IPS-11a (cell line): ENCODE measurements at regions not wholly inside any gene's neighbourhood (a gene's known extent, or its start where the extent isn't known, plus 50 kb on each side); places are given as distances from the start of the nearest gene placed in this dataset.

Source experiments
- H3K4me3 ChIP-seq: one replicate; pipeline ENCODE4 v1.5.1; 2013; ENCODE audit warnings: low read depth, low read length, control low read depth

DNA sequence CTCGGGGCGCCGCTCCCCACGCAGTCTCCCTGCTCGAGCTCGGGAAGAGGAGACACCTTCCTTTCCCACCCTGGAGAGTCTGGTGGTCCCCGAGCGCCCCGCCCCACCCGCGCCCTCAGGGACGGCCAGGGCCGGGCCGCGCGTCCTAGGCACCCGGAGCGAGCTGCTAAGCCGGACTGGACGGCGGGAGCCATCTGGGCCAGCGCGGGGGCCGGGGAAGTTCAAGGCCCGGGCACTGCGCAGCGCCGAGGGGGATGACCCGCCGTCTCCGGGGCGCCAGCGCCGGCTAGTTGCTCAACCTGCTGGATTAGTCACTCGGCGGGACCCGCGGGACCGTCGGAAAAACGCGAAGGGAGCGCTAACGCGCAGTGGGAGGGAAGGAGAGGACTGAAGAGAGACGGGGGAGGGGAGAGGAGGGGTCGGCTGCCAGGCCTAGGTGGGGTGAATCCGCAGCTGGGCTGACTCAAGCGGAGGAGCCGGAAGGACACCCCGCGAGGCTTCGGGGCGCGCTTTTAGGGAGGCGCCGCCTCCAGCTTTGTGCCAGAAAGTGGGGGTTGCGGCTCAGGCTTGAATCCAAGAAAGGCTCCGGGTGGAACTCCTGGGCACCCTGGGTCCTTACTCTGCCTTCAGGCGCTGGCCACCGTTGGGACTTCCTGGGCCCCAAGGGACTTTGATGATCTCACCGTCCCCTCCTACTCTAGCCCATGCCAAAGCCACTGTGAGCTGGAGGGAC, 75.7 kb upstream of the FOXP4 start:
- H3K4me3 ChIP-seq: peak overlapping the region; percentile 14

DNA sequence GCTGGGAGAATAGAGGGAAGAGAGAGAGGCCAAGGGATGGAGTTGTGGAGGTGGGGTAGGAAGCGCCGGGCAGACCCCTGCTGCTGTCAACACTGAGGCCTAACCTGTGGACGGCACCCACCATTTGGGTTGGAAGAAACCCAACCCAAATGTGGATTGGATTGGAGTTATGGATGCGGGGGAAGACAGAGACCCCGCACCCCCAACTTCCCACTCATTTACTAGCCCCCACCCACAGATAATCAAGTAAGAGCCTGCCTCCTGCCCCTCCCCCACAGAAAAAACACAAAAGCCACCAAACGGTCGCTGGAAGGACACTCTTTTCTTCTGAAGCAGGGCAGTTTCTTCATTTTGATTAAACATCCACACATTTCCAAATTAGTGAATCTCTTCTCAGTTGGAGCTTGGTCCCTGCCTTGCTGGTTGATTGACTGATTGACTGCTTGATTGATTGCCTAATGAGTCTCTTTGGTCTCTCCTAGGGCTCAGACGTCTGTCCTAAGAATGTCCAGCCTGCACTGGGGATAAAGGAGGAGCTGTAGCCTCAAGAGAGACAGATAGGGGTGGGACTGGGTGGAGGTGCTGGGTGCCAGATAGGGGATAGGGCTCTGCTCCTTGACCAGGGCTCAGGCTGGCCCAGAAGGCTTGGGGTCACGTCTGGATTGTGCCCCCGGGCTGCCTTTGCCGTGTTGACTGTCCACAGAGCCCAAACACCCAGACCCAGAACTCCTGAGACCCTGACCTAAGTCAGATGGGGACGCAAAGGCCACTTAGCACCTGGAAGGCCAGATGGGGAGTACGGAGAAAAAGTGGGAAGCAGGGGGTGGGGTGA, 74.9 kb upstream of the FOXP4 start:
- H3K4me3 ChIP-seq: no peak overlapping the region

DNA sequence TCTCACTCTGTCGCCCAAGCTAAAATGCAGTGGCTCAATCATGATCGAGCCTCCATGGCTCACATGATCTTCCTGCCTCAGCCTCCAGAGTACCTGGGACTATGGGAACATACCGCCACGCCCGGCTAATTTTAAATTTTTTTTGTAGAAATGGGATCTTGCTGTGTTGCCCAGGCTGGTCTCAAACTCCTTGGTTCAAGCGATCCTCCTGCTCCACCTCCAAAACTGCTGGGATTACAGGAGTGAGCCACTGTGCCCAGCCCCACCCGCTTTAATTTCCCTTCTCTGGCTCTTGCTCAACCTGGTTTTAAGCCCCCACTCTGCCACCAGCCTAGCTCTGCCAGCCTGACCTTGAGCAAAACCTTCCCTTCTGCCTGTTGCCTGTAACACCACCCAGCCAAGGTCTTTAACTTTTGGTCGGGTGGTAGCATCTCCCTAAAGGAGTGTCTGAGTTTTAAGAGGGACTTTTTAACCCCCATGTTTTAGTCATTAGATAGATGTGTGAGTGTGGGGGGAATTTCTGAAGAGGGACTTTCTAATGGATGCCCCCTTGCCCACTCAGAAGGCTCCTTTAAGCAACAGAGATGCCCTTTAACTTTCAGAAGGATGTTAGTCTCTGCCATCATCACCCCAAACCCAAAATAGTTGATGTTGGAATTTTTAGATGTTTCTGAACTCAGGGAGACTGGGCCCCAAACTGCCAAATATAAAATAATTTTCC, 71.8 kb upstream of the FOXP4 start:
- H3K4me3 ChIP-seq: no peak overlapping the region

DNA sequence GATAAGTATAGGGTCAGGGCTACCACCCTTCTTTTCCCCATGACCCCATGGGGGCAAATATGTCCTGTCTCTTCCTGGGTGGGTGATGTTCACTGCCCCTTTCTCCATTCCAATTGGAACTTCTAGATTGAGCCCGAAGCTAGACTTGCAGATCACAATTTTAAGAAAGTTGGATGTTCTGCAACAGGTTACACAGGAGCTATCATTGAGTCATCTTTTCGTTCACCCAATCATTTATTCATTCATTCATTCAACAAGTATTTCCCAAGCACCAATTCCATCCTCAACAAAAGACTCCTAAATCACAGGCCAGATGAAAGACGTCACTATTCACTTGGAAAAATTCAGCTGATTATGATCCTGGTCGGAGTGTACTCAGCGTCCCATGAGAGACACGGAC, 71.0 kb upstream of the FOXP4 start:
- H3K4me3 ChIP-seq: no peak overlapping the region

DNA sequence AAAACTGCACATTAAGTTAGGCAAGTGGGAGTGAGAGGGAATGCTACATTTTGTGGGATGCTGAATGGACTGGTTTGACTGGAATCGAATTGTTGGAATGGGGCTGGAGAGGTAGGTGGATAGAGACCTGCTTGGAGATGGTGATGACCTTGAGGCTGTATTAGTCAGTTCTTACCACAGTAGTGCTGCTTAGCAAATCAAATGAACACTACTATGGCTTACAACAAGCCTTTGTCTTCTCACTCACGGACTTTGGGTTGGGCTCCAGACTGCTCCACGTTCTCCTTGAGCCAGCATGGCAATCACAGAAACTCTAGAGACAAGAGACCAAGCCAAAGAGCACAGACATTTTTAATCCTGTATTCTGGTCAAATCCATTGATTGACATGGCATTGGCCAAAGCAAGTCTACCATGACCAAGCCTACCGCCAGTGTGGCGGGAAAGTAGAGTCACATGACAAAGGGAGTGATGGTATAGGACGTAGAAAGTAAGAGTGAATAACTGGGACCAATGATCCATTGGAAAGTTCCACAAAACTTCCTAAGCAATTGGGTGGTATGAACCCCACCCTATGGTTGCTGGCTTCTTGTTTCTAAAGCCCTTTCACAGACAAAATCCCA, 70.3 kb upstream of the FOXP4 start:
- H3K4me3 ChIP-seq: no peak overlapping the region

DNA sequence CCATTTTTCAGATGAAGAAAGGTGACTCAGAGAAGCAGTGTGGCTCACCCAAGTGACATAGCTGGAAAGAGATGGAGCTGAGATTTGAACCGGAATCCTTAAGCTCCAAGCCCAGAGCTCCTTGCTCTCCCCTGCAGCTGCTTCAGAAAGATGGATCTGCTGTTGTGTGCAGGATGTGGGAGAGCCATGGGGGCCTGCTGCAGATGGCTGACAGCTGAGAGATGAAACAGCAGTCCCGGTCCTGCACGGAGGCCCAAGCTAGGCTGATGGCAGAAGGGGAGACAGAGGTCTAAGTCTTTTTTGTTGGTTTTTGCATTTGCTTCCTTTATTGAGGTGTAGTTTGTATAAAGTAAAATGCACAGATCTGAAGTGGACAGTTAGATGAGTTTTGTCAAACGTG, 69.8 kb upstream of the FOXP4 start:
- no peak overlapping the region for H3K4me3 ChIP-seq

DNA sequence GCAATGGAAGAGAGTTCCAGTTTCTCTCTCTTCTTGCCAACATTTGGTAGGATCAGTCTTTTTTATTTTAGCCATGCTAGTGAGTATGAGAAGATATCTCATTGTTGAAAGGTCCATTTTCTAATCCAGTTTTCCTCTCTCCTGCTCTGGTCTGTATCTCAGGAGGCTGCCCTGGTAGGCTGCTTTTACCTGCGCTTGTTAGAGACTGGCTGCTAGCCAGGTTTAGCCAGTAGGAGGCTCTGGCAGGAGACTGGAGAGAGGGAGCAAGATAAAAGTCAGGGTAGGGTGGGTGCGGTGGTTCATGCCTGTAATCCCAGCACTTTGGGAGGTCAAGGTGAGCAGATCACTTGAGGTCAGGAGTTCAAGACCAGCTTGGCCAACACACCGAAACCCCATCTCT, 68.6 kb upstream of the FOXP4 start:
- no peak overlapping the region for H3K4me3 ChIP-seq

DNA sequence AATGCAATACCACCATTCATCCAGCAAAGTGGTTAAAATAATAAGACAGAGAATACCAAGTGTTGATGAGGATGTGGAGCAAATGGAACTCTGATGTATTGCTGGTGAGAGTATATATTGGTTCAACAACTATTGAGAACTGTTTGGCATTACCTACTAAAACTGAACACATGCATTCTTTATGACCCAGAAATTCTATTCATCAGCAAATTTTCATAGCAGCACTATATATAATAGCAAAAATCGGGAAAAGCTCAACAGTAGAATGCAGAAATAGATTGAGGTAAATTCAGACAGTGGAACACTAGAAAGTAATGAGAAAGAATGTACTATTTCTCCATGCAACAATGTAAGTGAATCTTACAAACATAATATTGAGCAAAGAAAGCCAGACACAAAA, 62.2 kb upstream of the FOXP4 start:
- H3K4me3 ChIP-seq: no peak overlapping the region

DNA sequence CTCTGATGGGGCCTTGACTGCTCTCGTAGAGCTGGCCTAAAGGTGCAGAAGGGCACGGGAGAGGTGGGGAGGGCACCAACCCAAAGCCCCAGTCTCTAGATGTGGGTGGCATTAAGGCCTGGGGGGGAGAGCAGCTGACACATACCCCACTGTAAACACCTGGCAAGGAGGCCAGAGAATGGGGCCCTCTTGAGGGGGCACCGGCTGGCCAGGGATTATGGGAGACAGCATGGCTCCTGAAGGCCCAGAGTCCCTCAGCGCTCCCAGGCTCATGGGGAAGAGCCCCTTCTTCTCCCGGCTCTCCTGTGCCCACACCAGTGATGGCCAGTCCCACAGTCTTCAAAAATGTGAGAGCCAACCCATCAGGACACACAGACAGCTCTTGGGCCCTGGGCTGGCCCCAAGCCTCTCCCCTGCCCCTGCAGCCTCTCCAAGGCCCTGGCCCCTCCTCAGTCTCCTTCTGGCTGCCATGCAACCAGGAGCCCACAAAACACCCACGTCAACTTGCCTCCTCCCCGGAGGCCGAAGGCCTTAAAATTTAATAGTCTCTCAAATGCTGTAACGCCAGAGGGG, 58.2 kb upstream of the FOXP4 start:
- no peak overlapping the region for H3K4me3 ChIP-seq

DNA sequence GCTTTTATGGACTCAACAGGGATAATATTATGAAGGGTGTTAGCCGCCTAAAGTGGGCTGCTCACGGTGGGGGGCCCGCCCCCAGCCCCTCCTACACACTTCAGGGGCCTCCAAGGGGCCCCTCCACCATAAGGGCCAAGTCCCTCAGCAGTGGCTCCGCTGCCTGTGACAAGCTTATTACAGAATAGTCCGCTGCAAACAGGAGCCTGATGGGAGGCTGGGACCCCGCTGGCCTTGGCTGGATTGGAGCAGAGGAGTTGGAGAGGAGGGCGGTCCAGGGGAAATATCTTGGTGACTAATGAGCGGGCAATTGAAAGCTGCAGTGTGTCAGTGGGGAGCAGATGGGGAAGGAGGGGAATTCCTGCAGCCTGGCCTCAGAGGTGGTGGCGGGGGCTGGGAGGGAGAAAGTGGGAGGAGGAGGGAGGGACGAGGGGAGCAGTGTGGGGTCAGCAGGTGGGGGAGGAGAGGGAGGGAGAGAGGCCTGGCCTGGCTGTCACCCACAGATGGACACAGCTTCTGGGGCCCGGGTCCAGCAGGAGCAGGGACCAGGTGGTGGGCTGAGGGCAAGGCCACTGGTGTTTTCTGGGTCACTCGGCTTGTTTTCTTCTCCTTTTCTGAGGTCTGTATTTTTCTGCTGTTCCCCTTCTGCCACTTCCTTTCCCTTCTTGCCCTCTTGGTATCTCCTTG, 57.6 kb upstream of the FOXP4 start:
- no peak overlapping the region for H3K4me3 ChIP-seq

DNA sequence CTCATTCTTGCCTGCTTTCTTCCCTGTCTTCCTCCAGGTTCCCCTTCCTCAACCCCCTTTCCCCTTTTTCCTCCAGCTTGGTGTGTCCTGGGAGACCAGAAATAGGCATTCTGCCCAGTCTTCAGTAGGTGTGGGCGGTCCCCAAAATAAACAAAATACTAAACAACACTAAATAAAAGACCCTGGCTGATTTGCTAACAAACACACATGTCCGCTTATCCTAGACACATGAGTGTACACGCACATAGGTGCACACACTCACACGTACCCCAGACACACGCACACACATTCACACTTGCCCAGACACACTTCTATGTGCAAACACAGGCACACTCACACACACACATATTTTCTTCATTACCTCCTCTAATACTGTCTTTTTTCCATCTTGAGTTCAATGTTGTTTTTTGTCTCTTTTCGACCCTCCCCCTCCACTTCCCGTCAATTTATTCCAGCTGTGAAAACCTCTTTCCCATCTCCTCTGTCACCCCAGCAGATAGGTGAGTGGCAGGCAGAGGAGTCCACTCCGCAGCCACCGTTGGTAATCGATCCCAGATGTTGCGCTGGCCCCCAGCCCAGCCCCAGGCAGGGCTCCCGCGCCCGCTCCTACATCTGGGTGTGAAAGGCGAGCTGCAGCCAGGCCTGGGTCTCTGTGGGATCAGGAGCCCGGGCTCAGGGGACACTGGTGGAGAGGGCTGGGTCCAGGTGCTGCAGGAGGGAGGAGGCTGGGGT, 56.9 kb upstream of the FOXP4 start:
- H3K4me3 ChIP-seq: no peak overlapping the region

DNA sequence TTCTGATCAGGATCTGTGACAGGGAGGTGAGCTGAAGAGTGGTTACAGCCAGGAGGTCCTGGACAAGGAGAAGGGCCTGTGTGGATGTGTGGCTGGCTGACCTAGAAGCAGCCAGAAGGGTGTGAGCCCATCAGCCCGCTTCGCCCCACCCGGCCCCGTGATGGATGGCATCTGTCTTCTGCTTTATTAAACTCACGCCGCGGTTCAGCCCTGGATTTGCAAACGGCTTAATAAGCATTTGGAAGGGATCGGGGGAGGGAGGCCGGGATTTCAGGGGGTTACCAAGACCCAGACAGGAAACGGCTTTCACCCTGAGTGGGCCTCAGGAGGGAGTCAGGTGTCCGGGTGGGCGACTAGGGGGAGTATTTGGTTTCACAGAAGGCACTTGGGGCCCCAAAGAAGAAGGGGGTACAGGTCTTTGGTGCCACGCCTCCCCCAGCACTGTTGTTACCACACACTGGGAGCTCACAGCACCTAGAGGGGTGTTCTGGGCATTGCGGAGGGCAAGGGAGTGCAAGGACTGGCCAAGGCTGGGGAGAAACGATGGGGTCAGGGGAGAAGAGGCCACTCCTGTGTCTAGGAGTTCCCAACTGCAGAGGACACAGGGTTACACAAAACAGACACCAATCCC, 53.8 kb upstream of the FOXP4 start:
- no peak overlapping the region for H3K4me3 ChIP-seq

DNA sequence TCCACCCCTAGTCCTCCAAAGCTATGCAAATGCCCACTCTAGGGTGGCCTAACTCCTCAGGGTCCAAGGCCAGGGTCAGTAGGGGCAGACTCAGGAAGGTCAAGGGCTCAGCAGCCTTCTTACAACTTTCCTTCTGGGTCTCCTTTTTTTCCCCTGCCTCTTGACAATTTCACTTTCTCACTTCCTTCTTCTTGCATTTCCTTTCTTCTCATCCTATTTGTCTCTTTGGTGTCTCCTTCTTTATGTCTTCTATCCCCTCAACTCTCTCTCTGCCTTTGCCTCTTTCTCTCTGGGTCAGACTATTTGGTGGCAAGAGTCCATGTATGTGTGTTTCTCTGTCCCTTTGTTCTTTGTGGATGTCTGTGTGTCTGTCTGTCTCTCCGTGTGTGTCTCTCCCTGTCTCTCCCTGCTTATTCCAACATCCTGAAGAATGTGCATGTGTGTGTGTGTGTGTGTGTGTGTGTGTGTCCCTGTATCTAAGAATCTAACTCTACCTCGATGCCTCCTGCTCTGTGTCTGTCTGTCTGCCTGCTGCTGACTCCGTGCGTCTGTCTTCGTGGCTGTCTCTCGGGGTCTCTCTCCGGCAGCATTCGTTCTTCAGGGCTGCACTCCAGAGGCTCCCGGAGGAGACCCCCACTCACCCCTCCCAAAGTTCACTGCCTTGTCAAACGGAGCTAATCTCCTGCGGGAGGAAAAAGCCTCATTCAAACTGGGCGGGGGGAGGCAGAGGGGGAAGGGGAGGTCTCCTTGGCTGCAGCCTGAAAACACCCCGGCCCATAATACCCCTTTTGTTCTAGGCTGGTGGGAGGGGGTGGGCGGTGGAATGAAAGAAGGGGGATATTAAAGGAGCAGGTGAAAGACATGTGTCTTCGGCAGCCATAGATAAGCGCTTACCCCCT, 51.7 kb upstream of the FOXP4 start:
- no peak overlapping the region for H3K4me3 ChIP-seq
